NCI-H1417 treated with DMSO at 0.1 percent for 48 hours (cell line): ENCODE measurements at regions not wholly inside any gene's neighbourhood (a gene's known extent, or its start where the extent isn't known, plus 50 kb on each side); places are given as distances from the start of the nearest gene placed in this dataset.

ENCODE experiments used
- DNase-seq: peaks from one replicate; lab custom pipeline; 2025; lab: John Stamatoyannopoulos, UW

GRCh38 chr2:176540995-176541394 lies 271.8 kb downstream of the MTX2 start:
- no peak for DNase-seq

DNA sequence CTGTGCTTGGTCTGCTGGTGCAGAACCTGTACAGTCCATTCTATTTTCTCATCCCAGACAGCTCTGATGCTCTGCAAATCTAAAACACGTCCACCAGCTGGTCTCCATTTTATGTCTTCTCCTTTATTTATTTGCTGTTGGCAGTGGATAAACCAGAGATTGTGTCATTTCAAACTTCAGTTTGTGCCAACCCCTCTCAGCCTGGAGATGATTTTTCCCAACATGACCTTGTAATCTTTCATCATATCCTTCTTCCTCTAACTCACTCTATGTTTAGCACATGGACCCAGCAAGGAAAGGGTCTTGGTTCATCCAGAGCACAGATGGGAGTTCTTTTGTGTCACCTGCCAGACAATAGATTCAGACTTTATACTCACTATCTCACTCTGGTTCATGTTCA lies 273.2 kb downstream of the MTX2 start:
- no peak for DNase-seq

DNA sequence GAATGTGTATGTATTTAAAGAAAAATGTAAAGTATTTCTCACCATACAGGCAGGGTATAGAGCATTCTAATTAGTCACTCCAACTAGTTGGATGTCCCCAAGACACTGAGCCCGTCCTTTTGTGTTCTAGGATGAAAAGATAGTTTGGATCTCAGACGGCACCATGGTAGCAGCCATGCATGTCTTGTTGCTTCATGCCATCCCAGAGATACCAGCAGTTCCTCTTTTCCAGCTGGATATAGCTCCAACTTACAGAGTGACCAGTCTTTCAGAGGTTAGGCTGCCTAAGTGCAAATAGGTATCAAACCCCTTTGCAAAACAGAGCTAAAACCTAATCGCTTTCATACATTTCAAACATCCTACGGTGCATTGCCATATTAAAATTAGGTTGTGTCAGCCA lies 275.3 kb downstream of the MTX2 start:
- DNase-seq: no peak

DNA sequence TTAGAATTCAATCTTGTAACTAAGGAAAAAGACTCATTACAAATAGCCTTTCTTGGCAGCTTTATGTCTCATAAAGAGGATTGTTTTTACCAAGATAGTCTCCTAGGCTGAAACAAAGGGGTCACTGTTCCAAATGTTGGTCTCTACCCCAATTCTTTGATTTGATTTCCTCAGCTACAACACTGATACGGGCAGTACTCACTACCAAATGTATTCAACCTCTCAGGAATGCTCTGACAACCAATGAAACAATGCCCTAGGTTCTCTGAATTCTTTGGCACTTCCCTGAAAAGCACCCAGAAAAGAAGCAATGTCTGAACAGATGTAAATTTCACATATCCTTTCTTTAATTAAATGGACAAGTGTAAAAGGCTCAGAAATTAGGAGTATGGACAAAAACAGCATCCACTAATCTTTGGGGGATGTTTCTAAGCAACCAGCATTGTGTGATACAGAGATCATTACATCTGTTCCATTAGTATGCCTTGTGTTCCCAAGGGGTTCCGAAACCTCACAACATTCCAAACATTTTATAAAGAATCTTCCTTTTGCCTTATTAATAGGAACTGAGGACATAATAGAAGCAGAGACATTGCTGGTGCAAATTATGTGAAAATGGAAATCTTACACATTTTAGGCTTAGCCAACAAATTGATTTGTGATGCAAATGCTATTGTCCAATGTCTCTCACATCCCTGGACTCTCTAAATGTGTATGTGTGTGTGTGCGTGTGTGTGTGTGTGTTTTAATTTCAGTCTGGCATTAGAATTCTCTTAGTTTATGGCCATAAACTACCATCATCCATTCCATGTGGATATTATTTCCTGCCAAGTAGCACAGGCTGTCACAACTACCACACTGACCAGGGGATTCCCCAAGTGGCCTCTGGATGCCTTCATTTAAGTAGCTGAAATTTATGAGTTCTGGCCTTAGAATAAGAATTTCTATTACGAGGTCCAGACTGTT lies 276.0 kb downstream of the MTX2 start:
- no peak for DNase-seq

- DNase-seq: no peak
Measured at GRCh38 chr2:176546550-176546949, 277.3 kb downstream of the MTX2 start.

DNA sequence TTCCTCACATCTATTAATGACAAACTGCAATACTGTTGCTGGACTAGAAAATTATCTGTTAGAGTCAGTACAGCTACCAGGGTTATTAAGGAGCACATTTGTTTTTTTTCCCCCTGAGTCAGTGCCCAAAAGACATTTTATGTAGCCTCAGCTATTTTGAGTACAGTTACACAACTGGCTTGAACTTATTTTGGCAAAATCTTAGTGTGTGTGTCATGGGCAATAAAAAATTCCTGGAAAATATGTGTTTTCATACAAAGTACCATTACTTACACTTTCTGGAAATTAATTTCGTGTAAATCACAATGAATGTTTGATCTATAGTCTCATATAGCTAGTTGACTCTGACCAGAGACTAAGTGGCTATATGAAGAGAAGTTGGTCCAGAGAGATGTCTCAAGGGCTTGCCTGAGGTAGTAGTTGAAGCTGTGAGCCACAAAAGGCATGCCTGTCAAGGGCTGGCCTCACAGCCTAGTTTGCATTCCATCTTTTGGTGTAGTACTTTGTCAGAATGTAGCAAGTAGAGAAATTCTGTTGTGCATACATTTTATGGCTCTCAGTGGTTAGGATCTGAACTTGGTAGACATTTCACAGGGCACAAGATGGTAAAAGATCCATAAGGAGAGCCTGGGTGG lies 283.4 kb downstream of the MTX2 start:
- no peak for DNase-seq

DNA sequence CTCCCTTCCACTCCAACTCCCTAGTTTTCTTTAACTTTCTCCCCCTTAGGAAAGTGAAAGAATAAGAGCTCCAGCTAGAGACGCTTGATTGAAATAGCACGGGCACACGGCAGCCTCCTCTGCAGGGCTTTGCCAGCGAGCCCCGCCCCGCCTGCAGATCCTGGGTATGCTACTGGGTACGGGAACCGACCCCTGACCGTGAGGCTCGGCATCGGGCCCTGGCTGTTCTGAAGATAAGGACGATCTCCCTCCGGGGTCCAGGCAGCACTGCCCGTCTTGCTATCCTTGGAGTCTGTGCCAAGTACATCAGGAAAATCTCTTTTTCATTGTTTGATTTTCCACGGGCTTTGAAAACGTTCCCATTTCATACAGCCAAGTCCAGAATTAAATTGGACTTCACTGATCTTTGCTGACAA lies 284.5 kb downstream of the MTX2 start:
- DNase-seq: no peak

GRCh38 chr2:176554101-176555048 lies 285.1 kb downstream of the MTX2 start:
- peak; percentile 70 for DNase-seq

- no peak for DNase-seq
Measured at GRCh38 chr2:176555112-176555511, 285.9 kb downstream of the MTX2 start.

DNA sequence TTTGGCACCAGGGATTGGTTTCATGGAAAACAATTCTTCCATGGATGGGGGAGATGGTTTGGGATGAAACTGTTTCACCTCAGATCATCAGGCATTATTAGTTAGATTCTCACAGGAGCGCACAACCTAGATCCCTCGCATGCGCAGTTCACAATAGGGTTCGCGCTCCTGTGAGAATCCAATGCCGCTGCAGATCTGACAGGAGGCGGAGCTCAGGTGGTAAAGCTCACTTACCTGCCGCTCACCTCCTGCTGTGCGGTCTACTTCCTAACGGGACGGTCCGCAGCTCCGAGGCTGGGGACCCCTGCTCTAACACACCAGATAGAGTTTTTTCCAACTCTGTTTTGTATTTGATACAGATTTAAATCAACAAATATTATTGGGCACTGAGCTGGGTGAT lies 286.5 kb downstream of the MTX2 start:
- DNase-seq: no peak

GRCh38 chr2:176556373-176556772 lies 287.1 kb downstream of the MTX2 start:
- no peak for DNase-seq

DNA sequence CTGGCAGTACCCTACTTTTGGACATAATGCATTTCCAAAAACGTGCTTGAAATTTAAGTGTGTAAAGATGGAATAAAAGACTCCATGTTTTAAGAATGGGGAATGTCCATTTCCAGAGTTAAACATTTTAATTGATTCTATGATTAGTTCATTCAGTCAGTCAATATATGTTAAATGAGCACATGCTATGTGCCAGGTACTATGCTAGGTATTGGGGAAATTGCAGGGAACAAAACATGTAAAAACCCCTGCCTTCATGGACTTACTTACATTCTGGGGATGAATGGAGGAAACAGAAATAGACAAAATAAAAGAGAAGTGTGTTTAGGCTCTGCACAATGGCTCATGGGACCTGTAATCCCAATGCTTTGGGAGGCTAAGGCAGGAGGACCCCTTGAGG lies 288.6 kb downstream of the MTX2 start:
- DNase-seq: no peak

DNA sequence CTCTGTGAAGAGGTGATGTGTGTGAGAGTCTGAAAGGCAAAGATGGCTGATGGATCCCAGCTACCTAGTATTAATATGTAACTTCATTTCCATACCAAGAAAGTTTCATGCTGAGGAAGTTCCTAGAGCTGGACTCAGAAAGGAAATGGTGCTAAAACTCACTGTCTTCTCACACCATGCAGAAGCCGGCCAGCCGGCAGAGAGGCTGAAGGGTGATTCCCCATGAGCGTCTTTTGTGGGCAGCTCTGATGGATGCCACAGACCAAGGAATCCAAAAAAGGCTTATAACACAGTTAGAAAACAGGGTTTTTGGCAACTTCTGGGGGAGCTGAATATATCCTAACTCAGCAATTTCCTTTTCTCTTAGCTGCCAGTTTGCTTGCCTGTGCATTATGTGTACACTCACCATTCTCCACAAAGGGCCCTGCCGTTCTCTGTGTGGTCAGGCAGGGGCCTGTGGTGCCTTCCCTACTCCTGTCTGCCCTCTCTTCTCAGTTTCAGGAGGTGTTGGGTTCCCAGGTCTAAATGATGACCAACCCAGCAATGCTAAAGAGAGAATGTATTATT lies 289.4 kb downstream of the MTX2 start:
- no peak for DNase-seq

- DNase-seq: no peak
Measured at GRCh38 chr2:176560296-176560695, 291.1 kb downstream of the MTX2 start.

DNA sequence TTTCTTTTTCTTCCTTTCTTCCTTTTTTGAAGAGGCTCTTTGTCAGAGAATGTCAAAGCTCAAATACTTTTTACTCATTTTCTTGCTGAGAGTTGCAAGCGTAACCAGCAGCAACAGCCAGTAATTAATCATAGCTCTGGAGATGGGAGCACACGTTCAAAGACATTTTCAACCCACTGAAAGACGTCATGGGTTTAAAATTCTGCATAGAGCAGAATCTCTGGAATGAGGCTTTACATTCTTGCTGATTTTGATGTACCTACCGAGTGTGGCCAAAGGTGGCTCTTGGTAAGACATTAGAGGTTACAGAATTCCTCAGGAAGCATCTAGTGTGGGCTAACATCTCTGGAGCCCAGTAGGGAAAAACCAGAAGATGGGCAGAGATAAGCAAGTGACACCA lies 292.5 kb downstream of the MTX2 start:
- no peak for DNase-seq

DNA sequence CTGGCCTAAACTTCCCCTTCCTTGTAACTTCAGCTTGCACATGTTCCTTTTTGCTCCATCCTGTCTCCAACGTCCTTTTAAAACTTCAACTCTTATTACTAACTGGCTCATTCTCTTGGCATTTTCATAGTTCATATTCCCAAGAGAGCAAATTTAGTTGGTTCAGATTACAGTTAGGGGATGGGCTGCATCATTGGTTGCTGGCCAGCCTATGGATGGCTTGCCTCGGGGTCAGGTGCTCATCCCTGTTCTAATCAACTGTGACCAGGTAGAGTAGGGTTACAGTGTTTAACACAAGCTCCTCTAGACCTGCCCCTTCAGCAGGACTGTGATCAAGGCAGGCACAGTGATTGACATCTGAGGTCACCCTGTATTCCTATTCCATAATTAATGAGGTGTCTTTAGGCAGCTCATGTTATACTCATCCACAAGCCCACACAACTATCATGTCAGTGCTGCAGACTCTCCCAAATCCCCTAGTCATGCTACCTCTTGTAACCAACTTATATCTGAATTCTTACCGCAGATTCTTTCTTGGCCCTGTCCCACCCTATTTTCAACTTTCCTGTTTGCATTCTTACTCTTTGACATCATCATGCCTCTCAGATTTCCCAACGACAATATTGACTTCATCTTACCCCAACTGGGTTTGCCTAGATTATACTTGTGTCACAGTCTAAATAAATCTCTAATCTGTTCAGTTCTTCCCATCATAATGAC lies 293.3 kb downstream of the MTX2 start:
- DNase-seq: no peak

DNA sequence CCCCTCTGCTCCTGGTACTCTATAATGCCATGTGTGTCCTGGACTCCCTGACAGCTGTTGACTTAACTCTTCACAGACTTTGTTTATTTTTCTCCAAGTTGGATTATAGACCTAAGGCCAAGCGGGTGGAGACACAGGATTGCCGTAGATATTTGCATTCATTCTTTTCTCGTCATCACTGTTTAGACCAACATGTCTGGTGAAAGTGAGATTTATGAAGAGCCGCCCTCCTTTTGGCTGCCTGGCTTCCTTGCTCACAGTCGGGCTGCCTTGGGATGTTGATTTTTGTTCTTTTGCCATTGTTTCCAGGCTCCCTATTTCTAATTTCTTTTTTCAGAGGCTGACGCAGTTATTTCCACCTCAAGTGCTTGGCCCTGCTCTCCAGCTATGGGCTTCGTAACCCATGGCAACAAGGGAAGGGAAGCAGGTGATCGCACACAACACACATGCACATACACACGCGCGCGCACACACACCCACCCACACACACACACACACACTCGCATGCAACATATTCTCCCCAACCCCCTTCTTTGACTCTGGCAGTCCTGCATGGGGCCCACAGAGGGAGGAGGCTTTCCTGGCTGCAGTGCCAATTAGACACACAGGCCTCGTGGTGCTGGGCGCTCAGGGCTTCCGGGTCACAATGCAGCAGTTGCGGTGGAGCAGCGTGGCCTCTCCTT lies 296.5 kb downstream of the MTX2 start:
- DNase-seq: peak; percentile 87

- DNase-seq: no peak
Measured at GRCh38 chr2:176566496-176566895, 297.3 kb downstream of the MTX2 start.

DNA sequence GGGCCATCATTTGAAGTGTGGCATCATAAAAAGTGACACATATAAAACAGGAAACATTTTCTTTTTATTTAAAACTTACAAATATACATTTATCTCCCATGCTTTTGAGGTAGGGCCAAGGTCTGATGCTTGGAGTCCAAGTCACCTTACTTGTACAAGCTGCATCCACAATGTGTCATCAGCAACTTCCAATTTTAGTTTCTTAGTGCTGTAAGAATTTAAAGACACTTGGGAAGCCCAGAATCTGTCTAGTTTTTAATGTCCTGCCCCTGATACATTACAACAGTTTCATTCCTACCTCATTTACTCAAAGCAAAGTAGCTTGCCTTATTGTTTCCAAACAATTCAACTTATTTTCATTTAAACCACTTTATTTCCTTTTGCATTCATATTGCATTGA lies 297.7 kb downstream of the MTX2 start:
- DNase-seq: no peak

DNA sequence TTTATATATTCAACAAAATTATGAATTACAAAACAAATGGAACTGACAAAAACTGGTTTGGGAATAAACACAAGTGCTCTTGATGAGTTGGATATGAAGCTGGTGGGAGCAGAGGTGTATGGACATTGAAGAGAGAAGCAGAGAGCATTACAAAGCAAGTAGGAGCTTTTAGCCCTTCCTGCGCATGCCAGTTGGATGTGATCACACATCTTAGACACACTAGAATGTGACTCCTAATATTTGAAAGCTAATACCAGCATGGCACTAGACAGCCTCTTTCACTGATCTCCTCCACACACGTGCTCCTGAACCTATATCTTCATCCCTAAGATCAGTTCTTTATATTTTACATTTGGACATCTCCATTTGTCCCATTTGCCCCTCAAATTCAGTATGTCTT lies 298.1 kb downstream of the MTX2 start:
- DNase-seq: no peak

- no peak for DNase-seq
Measured at GRCh38 chr2:176569574-176569973, 300.3 kb downstream of the MTX2 start.
